HCT116 (cell line): ENCODE measurements at regions not wholly inside any gene's neighbourhood (a gene's known extent, or its start where the extent isn't known, plus 50 kb on each side); places are given as distances from the start of the nearest gene placed in this dataset.

Experiments used
- CEBPB ChIP-seq: IDR thresholded peaks from 2 replicates; pipeline ENCODE4 v1.6.1; 2012; ENCODE audit warnings: low read depth
- EGR1 ChIP-seq: IDR thresholded peaks from 2 replicates; pipeline ENCODE4 v1.6.1; 2012; ENCODE audit warnings: low read depth
- EZH2 ChIP-seq: fragments of 200-600 bp; sonication (generic); IDR thresholded peaks from 2 replicates; pipeline ENCODE4 v1.6.1; 2017; ENCODE audit warnings: antibody characterized with exemption, mixed run types
- EZH2phosphoT487 ChIP-seq: fragments of 200-600 bp; IDR thresholded peaks from 2 replicates; pipeline ENCODE4 v1.6.1; 2018; ENCODE audit warnings: antibody characterized with exemption, borderline replicate concordance
- JUND ChIP-seq: IDR thresholded peaks from 2 replicates; pipeline ENCODE4 v1.6.1; 2012
- POLR2A ChIP-seq: IDR thresholded peaks from 2 replicates; pipeline ENCODE4 v1.7.0; 2011; ENCODE audit warnings: borderline replicate concordance; ENCODE audit not compliant: insufficient read depth, insufficient read length; ENCODE audit errors: extremely low read depth
- POLR2AphosphoS5 ChIP-seq: IDR thresholded peaks from 2 replicates; pipeline ENCODE4 v1.6.1; 2011; ENCODE audit warnings: mild to moderate bottlenecking, low read depth, low read length, moderate library complexity
- RAD21 ChIP-seq: IDR thresholded peaks from 2 replicates; pipeline ENCODE4 v1.6.1; 2012; ENCODE audit warnings: low read depth, mild to moderate bottlenecking
- SP1 ChIP-seq: IDR thresholded peaks from 2 replicates; pipeline ENCODE4 v1.6.1; 2012; ENCODE audit warnings: low read depth
- YY1 ChIP-seq: IDR thresholded peaks from 2 replicates; pipeline ENCODE4 v1.6.1; 2011; ENCODE audit warnings: low read length, low read depth, moderate library complexity, mild to moderate bottlenecking; ENCODE audit not compliant: insufficient replicate concordance; ENCODE audit errors: extremely low read depth
- TF ChIP-seq, protein P1 (sequence below), 3 experiments: fragments of 200-600 bp in 1 of 3; sonication (generic) in 1 of 3; IDR thresholded peaks in 2 of 3; conservative IDR thresholded peaks in 1 of 3; 2 replicates each; pipeline ENCODE4 v1.5.1; 2012 to 2017; ENCODE audit warnings: low read depth in 2 of 3, low read length in 2 of 3, antibody characterized with exemption in 1 of 3, borderline replicate concordance in 1 of 3, control low read depth in 1 of 3, mild to moderate bottlenecking in 1 of 3, mixed read lengths in 1 of 3, mixed run types in 1 of 3, moderate library complexity in 1 of 3; ENCODE audit not compliant: insufficient read depth in 1 of 3
- TF ChIP-seq, protein P2 (sequence below): IDR thresholded peaks from 2 replicates; pipeline ENCODE4 v1.6.1; 2012

DNA sequence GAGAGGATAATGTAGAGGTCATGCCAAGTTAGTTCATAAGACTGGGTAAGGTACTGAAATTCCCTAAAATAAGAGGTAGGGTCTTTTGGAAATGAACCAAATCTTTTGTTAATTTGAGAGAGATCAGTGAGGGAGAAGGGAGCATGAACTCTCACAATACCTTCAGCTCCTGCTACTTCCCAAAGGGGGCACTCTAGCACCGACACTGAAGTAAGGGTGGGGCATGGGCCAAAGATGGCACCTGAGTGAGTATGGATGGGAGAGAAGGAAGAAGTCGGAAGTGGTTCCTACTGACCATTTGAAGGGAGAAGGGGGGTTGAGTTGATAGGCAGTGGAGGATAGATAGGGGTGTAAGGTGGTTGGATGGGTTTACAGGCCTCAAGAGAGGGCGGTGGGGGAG, 86.6 kb downstream of the ZNF737 start:
- TF ChIP-seq POLR2A (no peak), POLR2AphosphoS5 (no peak), EGR1 (no peak), EZH2 (no peak), SP1 (no peak), EZH2phosphoT487 (no peak), JUND (no peak), RAD21 (no peak), YY1 (no peak), CEBPB (no peak)
- TF ChIP-seq, protein P1, sequence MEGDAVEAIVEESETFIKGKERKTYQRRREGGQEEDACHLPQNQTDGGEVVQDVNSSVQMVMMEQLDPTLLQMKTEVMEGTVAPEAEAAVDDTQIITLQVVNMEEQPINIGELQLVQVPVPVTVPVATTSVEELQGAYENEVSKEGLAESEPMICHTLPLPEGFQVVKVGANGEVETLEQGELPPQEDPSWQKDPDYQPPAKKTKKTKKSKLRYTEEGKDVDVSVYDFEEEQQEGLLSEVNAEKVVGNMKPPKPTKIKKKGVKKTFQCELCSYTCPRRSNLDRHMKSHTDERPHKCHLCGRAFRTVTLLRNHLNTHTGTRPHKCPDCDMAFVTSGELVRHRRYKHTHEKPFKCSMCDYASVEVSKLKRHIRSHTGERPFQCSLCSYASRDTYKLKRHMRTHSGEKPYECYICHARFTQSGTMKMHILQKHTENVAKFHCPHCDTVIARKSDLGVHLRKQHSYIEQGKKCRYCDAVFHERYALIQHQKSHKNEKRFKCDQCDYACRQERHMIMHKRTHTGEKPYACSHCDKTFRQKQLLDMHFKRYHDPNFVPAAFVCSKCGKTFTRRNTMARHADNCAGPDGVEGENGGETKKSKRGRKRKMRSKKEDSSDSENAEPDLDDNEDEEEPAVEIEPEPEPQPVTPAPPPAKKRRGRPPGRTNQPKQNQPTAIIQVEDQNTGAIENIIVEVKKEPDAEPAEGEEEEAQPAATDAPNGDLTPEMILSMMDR (IDR thresholded peaks at IDR 0.05 in 2 of 3, conservative IDR thresholded peaks at IDR 0.05 in 1 of 3; ENCODE audit: borderline replicate concordance in 1 of 3, insufficient read depth in 1 of 3, low read depth in 2 of 3, low read length in 2 of 3), result no peak
- TF ChIP-seq, protein P2, sequence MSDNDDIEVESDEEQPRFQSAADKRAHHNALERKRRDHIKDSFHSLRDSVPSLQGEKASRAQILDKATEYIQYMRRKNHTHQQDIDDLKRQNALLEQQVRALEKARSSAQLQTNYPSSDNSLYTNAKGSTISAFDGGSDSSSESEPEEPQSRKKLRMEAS, result no peak
